DND-41 (cell line): ENCODE measurements at regions not wholly inside any gene's neighbourhood (a gene's known extent, or its start where the extent isn't known, plus 50 kb on each side); places are given as distances from the start of the nearest gene placed in this dataset.

Experiments used
- ATAC-seq: fragments of 200-7000 bp; cut with Tn5 transposase; 3 replicates; pipeline ENCODE4 v1.9.1; 2021; ENCODE audit warnings: low read depth; ENCODE audit not compliant: insufficient read depth
- DNase-seq: peaks from one replicate; pipeline ENCODE4 v3.0.0-alpha.2; 2020
- H2AFZ ChIP-seq: 2 replicates; pipeline ENCODE4 v1.6.0; 2012; ENCODE audit warnings: low read depth, low read length
- H3K27ac ChIP-seq: 2 replicates; pipeline ENCODE4 v1.5.1; 2012; ENCODE audit warnings: low read length, inconsistent platforms
- H3K27me3 ChIP-seq: fragments of 200-600 bp; sonication (generic); 2 replicates; pipeline ENCODE4 v1.6.0; 2012; ENCODE audit warnings: low read length, mild to moderate bottlenecking, inconsistent platforms; ENCODE audit not compliant: insufficient read depth, poor library complexity
- H3K36me3 ChIP-seq: 2 replicates; pipeline ENCODE4 v1.5.1; 2012; ENCODE audit warnings: low read length, inconsistent platforms; ENCODE audit not compliant: insufficient read depth
- H3K4me1 ChIP-seq: 2 replicates; pipeline ENCODE4 v1.5.1; 2012; ENCODE audit warnings: mild to moderate bottlenecking, low read length; ENCODE audit not compliant: insufficient read depth
- H3K4me2 ChIP-seq: 2 replicates; pipeline ENCODE4 v1.6.0; 2012; ENCODE audit warnings: mild to moderate bottlenecking, moderate library complexity, low read length, inconsistent platforms; ENCODE audit not compliant: insufficient read depth
- H3K4me3 ChIP-seq, 2 experiments: fragments of 200-600 bp in 1 of 2; shearing (Covaris generic) in 1 of 2; 2 replicates each; pipeline ENCODE4 v1.5.1; 2012 to 2016; ENCODE audit warnings: inconsistent platforms in 2 of 2, low read length in 2 of 2, mild to moderate bottlenecking in 2 of 2, low read depth in 1 of 2, moderate library complexity in 1 of 2
- H3K79me2 ChIP-seq: 2 replicates; pipeline ENCODE4 v1.6.0; 2012; ENCODE audit warnings: low read length, inconsistent platforms; ENCODE audit not compliant: insufficient read depth
- H3K9ac ChIP-seq: 2 replicates; pipeline ENCODE4 v1.6.0; 2012; ENCODE audit warnings: low read depth, mild to moderate bottlenecking, inconsistent platforms, low read length, moderate library complexity
- H3K9me3 ChIP-seq: 2 replicates; pipeline ENCODE4 v1.5.1; 2012; ENCODE audit warnings: low read length, moderate library complexity, mild to moderate bottlenecking, inconsistent platforms; ENCODE audit not compliant: insufficient read depth, severe bottlenecking
- H4K20me1 ChIP-seq: 2 replicates; pipeline ENCODE4 v1.6.0; 2012; ENCODE audit warnings: low read length; ENCODE audit not compliant: insufficient read depth
- CTCF ChIP-seq: IDR thresholded peaks from 2 replicates; pipeline ENCODE4 v1.5.1; 2012; ENCODE audit warnings: borderline replicate concordance, low read length, moderate library complexity, mild to moderate bottlenecking; ENCODE audit not compliant: poor library complexity, severe bottlenecking; ENCODE audit errors: extremely low read depth
- EZH2 ChIP-seq: IDR thresholded peaks from 3 replicates; pipeline ENCODE4 v1.6.1; 2012; ENCODE audit warnings: borderline replicate concordance, low read depth, mild to moderate bottlenecking, moderate library complexity, low read length, inconsistent platforms; ENCODE audit not compliant: severe bottlenecking

GRCh38 chr14:49480979-49481498 lies 105.1 kb downstream of the RPS29 start:
- ATAC-seq (no peak), DNase-seq (no peak)
- TF ChIP-seq CTCF (no peak), EZH2 (no peak)
- no peaks in the 10 kb centered on the region for H3K9me3 ChIP-seq
- no peak overlapping the region for H3K27ac ChIP-seq
- H4K20me1 ChIP-seq, result no peaks in the 10 kb centered on the region
- no peaks in the 10 kb centered on the region for H3K36me3 ChIP-seq
- H3K79me2 ChIP-seq, result no peaks in the 10 kb centered on the region
- no peaks in the 10 kb centered on the region for H3K4me1 ChIP-seq
- no peak overlapping the region for H3K4me2 ChIP-seq
- H3K9ac ChIP-seq, result no peak overlapping the region
- no peak overlapping the region for H2AFZ ChIP-seq
- peaks cover 7% of the 10 kb centered on the region for H3K27me3 ChIP-seq
- no peak overlapping the region for H3K4me3 ChIP-seq

GRCh38 chr14:49480053-49480760 lies 106.0 kb downstream of the RPS29 start:
- ATAC-seq, result no peak
- H3K27me3 ChIP-seq, result peaks cover 10% of the 10 kb centered on the region
- no peak overlapping the region for H3K27ac ChIP-seq
- DNase-seq, result no peak
- H3K4me2 ChIP-seq, result no peak overlapping the region
- TF ChIP-seq EZH2 (no peak), CTCF (no peak)
- no peak overlapping the region for H3K4me3 ChIP-seq
- H3K4me1 ChIP-seq, result no peaks in the 10 kb centered on the region
- H2AFZ ChIP-seq, result no peak overlapping the region
- H3K9ac ChIP-seq, result no peak overlapping the region
- no peaks in the 10 kb centered on the region for H3K79me2 ChIP-seq
- no peaks in the 10 kb centered on the region for H3K9me3 ChIP-seq
- no peaks in the 10 kb centered on the region for H3K36me3 ChIP-seq
- H4K20me1 ChIP-seq, result no peaks in the 10 kb centered on the region

- Histone ChIP-seq H3K27ac (no peak overlapping the region), H3K4me1 (no peaks in the 10 kb centered on the region), H3K4me3 (no peak overlapping the region), H3K4me2 (no peak overlapping the region), H2AFZ (no peak overlapping the region), H3K79me2 (no peaks in the 10 kb centered on the region), H3K9me3 (no peaks in the 10 kb centered on the region), H3K36me3 (no peaks in the 10 kb centered on the region), H4K20me1 (no peaks in the 10 kb centered on the region), H3K27me3 (peaks cover 13% of the 10 kb centered on the region), H3K9ac (no peak overlapping the region)
- TF ChIP-seq CTCF (no peak), EZH2 (no peak)
- ATAC-seq (no peak), DNase-seq (no peak)
Observed at GRCh38 chr14:49479432-49479831, 106.7 kb downstream of the RPS29 start.
